ENCODE measurements at regions not wholly inside any gene's neighbourhood (a gene's known extent, or its start where the extent isn't known, plus 50 kb on each side); places are given as distances from the start of the nearest gene placed in this dataset.

DNA sequence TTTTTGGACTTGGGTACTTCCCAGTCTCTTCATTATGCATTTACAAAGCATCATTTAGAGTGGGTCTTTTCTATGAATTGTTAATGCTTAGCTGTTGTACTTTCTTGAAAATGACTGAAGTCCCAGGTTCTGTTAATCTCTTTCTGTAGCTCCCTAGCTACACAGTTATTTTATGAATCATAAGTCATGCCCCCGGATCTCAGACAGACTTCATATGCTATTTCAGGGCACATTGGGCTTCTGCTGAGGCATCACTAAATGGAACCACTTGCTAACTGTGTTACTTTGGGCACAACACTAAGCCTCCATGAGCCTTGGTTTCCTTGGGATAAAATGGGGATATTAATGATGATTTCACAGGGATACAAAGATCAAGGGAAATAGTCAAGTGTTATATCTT is 55.5 kb upstream of the RBM15 start:
- TF ChIP-seq, protein P1, sequence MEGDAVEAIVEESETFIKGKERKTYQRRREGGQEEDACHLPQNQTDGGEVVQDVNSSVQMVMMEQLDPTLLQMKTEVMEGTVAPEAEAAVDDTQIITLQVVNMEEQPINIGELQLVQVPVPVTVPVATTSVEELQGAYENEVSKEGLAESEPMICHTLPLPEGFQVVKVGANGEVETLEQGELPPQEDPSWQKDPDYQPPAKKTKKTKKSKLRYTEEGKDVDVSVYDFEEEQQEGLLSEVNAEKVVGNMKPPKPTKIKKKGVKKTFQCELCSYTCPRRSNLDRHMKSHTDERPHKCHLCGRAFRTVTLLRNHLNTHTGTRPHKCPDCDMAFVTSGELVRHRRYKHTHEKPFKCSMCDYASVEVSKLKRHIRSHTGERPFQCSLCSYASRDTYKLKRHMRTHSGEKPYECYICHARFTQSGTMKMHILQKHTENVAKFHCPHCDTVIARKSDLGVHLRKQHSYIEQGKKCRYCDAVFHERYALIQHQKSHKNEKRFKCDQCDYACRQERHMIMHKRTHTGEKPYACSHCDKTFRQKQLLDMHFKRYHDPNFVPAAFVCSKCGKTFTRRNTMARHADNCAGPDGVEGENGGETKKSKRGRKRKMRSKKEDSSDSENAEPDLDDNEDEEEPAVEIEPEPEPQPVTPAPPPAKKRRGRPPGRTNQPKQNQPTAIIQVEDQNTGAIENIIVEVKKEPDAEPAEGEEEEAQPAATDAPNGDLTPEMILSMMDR (IDR thresholded peaks at IDR 0.05 in 8 of 11, conservative IDR thresholded peaks at IDR 0.05 in 3 of 11): no peak
- TF ChIP-seq POLR2A (IDR thresholded peaks at IDR 0.05) (no peak), POLR2AphosphoS5 (IDR thresholded peaks at IDR 0.05) (no peak)
